ENCODE measurements at regions not wholly inside any gene's neighbourhood (a gene's known extent, or its start where the extent isn't known, plus 50 kb on each side); places are given as distances from the start of the nearest gene placed in this dataset.

DNA sequence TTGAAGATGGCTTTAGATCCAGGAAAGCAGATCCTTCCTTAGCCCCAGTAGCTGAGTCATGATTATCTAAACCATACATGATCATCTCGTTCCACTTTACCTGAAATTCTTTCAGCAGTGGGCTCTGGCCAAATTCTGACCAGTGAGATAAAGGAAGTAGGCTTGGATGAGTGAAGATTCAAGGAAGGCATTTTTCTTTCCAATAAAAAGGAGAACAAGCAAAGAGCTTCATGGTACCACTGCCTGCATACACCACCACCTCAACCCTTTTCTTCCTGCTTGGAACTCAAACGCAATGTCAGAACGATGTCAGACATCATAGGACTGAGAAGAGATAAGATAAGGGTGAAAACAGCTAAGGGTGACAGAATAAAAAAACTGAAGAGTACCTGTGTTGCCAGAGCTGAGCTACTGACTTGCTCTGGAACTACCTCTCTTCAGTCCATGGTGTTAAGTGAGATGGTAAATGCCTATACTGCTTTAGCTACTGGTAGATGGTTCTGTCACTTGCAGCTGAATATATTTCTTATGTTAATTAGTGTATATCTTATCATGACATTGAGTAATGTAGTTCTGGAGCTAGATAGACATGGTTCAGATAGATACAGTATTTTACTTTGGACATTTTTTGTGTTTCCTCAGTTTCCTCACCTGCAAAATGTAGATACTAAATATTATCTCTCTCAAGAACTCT lies 58.7 kb upstream of the ACVR1 start:
- Histone ChIP-seq H3K9ac (ENCODE audit: insufficient read length) (no peak overlapping the region), H3K27ac (no peak overlapping the region), H3K9me3 (ENCODE audit: low read depth, low read length) (no peaks in the 10 kb centered on the region), H3K4me3 (no peak overlapping the region), H3K36me3 (ENCODE audit: insufficient read depth, low read length) (no peaks in the 10 kb centered on the region)
- no peak for DNase-seq (ENCODE audit: low read depth, low spot score)
- TF ChIP-seq POLR2AphosphoS5 (IDR thresholded peaks at IDR 0.05; ENCODE audit: borderline replicate concordance, low read depth, low read length) = no peak
- no peak for TF ChIP-seq FOXP2 (optimal IDR thresholded peaks at IDR 0.05; ENCODE audit: control extremely low read depth, extremely low read length, insufficient read depth)
- no peak for TF ChIP-seq EZH2 (IDR thresholded peaks at IDR 0.05)

DNA sequence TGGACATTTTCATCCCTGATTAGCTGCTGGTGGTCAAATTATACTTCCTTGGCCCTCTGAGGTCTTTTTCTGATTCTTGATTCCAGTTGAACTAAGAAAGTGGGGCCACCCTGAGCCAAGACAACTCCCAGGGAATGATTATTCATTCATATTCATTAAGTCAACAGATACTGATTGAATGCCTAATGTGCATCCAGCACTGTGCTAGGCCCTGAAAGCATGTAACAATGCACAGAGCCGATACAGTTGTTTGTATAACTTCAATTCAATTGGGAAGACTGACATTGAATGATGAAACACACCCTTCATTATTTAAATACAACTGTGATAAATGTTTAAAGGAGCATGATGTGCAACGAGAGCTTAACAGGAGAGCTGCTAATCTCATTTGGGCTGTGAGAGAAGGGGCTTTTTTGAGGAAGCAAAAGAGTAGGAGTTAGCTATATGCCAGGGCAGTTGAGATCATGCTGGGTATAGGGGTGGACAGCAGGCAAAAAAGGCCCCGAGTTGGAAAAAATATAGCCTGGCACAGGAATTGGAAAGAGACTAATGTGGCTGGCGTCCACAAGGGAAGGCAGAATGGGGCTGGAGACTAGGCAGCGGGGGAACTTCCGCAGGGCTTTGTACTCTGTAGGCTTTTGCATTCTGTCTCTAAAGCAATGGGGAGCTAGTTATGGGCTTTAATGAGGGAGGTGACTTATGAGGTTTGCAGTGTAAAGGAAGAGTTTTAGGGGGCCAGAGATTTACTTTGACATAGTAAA lies 57.2 kb upstream of the ACVR1 start:
- Histone ChIP-seq H3K9me3 (ENCODE audit: low read depth, low read length) (no peaks in the 10 kb centered on the region), H3K4me3 (no peak overlapping the region), H3K27ac (no peak overlapping the region), H3K9ac (ENCODE audit: insufficient read length) (no peak overlapping the region), H3K36me3 (ENCODE audit: insufficient read depth, low read length) (no peaks in the 10 kb centered on the region)
- TF ChIP-seq EZH2 (IDR thresholded peaks at IDR 0.05) (no peak), FOXP2 (optimal IDR thresholded peaks at IDR 0.05; ENCODE audit: control extremely low read depth, extremely low read length, insufficient read depth) (no peak), POLR2AphosphoS5 (IDR thresholded peaks at IDR 0.05; ENCODE audit: borderline replicate concordance, low read depth, low read length) (no peak)
- DNase-seq (ENCODE audit: low read depth, low spot score) = no peak

- no peaks in the 10 kb centered on the region for H3K36me3 ChIP-seq (ENCODE audit: insufficient read depth, low read length)
- H3K9me3 ChIP-seq (ENCODE audit: low read depth, low read length) = no peaks in the 10 kb centered on the region
- no peak for DNase-seq (ENCODE audit: low read depth, low spot score)
- no peak overlapping the region for H3K27ac ChIP-seq
- no peak overlapping the region for H3K9ac ChIP-seq (ENCODE audit: insufficient read length)
- no peak for TF ChIP-seq POLR2AphosphoS5 (IDR thresholded peaks at IDR 0.05; ENCODE audit: borderline replicate concordance, low read depth, low read length)
- TF ChIP-seq EZH2 (IDR thresholded peaks at IDR 0.05) = no peak
- TF ChIP-seq FOXP2 (optimal IDR thresholded peaks at IDR 0.05; ENCODE audit: control extremely low read depth, extremely low read length, insufficient read depth) = no peak
- H3K4me3 ChIP-seq = no peak overlapping the region
Observed at GRCh38 chr2:157932480-157933159, 56.5 kb upstream of the ACVR1 start.

DNA sequence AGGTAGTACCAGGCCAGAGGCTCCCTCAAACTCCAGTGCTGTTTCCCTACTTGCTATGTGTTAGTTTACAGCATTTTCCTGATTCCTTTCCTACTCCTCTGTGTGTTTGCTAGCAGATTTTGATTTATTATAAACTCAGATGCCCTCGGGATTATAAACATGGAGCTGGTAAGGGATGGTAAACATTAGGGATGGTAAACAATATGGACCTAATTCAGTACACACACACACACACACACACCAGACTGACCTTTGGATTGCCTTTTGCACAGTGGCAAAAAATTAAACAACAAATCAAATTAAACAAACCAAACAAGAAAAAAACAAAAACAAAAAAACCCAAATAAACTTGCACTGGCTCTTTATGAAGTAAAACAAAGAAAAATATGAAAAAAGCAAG lies 55.4 kb upstream of the ACVR1 start:
- no peaks in the 10 kb centered on the region for H3K9me3 ChIP-seq (ENCODE audit: low read depth, low read length)
- no peak for DNase-seq (ENCODE audit: low read depth, low spot score)
- H3K27ac ChIP-seq = no peak overlapping the region
- no peak overlapping the region for H3K9ac ChIP-seq (ENCODE audit: insufficient read length)
- TF ChIP-seq FOXP2 (optimal IDR thresholded peaks at IDR 0.05; ENCODE audit: control extremely low read depth, extremely low read length, insufficient read depth) (no peak), POLR2AphosphoS5 (IDR thresholded peaks at IDR 0.05; ENCODE audit: borderline replicate concordance, low read depth, low read length) (no peak), EZH2 (IDR thresholded peaks at IDR 0.05) (no peak)
- H3K36me3 ChIP-seq (ENCODE audit: insufficient read depth, low read length) = no peaks in the 10 kb centered on the region
- H3K4me3 ChIP-seq = no peak overlapping the region

- Histone ChIP-seq H3K27ac (no peak overlapping the region), H3K9me3 (ENCODE audit: low read depth, low read length) (no peaks in the 10 kb centered on the region), H3K4me3 (no peak overlapping the region), H3K36me3 (ENCODE audit: insufficient read depth, low read length) (no peaks in the 10 kb centered on the region), H3K9ac (ENCODE audit: insufficient read length) (no peak overlapping the region)
- TF ChIP-seq EZH2 (IDR thresholded peaks at IDR 0.05) (no peak), FOXP2 (optimal IDR thresholded peaks at IDR 0.05; ENCODE audit: control extremely low read depth, extremely low read length, insufficient read depth) (no peak), POLR2AphosphoS5 (IDR thresholded peaks at IDR 0.05; ENCODE audit: borderline replicate concordance, low read depth, low read length) (no peak)
- DNase-seq (ENCODE audit: low read depth, low spot score) = no peak
Observed at GRCh38 chr2:157930728-157931127, 54.6 kb upstream of the ACVR1 start.

GRCh38 chr2:157929871-157930667 lies 53.9 kb upstream of the ACVR1 start:
- no peak overlapping the region for H3K27ac ChIP-seq
- no peak for DNase-seq (ENCODE audit: low read depth, low spot score)

DNA sequence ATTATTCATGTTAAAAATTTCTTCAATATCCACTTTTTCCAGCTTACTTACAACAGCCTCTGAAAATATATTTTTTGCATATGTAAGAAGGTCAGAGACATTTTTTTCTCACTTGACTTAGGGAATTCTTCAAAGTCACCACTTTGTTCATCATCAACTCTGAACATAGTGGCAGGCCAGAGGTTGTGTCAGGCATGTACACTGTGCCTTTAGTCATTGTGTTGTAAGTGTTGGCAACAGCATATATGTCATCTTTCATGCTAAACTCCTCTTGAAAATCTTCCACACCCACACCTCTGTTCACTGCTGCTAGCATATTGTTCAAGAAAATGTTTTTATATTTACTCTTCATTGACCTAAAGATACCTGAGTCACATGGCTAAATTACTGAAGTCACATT lies 52.2 kb upstream of the ACVR1 start:
- Histone ChIP-seq H3K9me3 (ENCODE audit: low read depth, low read length) (no peaks in the 10 kb centered on the region), H3K9ac (ENCODE audit: insufficient read length) (no peak overlapping the region)

More at GRCh38 chr2:157929871-157930667, 53.9 kb upstream of the ACVR1 start:
- H3K9me3 ChIP-seq (ENCODE audit: low read depth, low read length) = no peaks in the 10 kb centered on the region
- no peak overlapping the region for H3K4me3 ChIP-seq
- no peaks in the 10 kb centered on the region for H3K36me3 ChIP-seq (ENCODE audit: insufficient read depth, low read length)
- no peak overlapping the region for H3K9ac ChIP-seq (ENCODE audit: insufficient read length)
- TF ChIP-seq FOXP2 (optimal IDR thresholded peaks at IDR 0.05; ENCODE audit: control extremely low read depth, extremely low read length, insufficient read depth) = no peak
- no peak for TF ChIP-seq POLR2AphosphoS5 (IDR thresholded peaks at IDR 0.05; ENCODE audit: borderline replicate concordance, low read depth, low read length)
- no peak for TF ChIP-seq EZH2 (IDR thresholded peaks at IDR 0.05)

More for the DNA sequence above, 52.2 kb upstream of the ACVR1 start:
- no peak overlapping the region for H3K4me3 ChIP-seq
- TF ChIP-seq EZH2 (IDR thresholded peaks at IDR 0.05) = no peak
- TF ChIP-seq POLR2AphosphoS5 (IDR thresholded peaks at IDR 0.05; ENCODE audit: borderline replicate concordance, low read depth, low read length) = no peak
- TF ChIP-seq FOXP2 (optimal IDR thresholded peaks at IDR 0.05; ENCODE audit: control extremely low read depth, extremely low read length, insufficient read depth) = no peak
- no peaks in the 10 kb centered on the region for H3K36me3 ChIP-seq (ENCODE audit: insufficient read depth, low read length)
- no peak for DNase-seq (ENCODE audit: low read depth, low spot score)
- no peak overlapping the region for H3K27ac ChIP-seq

All from SK-N-MC (cell line).